GM12878 (cell line): ENCODE measurements at regions not wholly inside any gene's neighbourhood (a gene's known extent, or its start where the extent isn't known, plus 50 kb on each side); places are given as distances from the start of the nearest gene placed in this dataset.

ENCODE experiments used
- ATAC-seq: fragments of 200-7000 bp; cut with Tn5 transposase; 3 replicates; pipeline ENCODE4 v1.9.1; 2020; ENCODE audit warnings: mild to moderate bottlenecking, moderate library complexity
- BruUV-seq: library from RNA; stranded (reverse); fragments of 400-500 nt; replicated peaks from 2 replicates; lab custom pipeline; 2021; lab: Mats Ljungman, UMichigan
- CTCF ChIA-PET: fragments of 300-600 bp; sonication (Branson Sonifier 250); formaldehyde crosslinking; extraction: SDS; loops from one replicate; lab custom pipeline; 2021; ENCODE audit warnings: inconsistent platforms; lab: Yijun Ruan, JAX
- POLR2A ChIA-PET: fragments of 350-600 bp; formaldehyde crosslinking; extraction: SDS; loops from one replicate; lab custom pipeline; 2021; ENCODE audit warnings: inconsistent platforms; lab: Charles Lee
- RAD21 ChIA-PET: fragments of 300-600 bp; sonication (Branson Sonifier 250); formaldehyde crosslinking; loops from one replicate; lab custom pipeline; 2023; ENCODE audit warnings: antibody characterized with exemption; ENCODE audit not compliant: unreplicated experiment; lab: Charles Lee
- SMC1A ChIA-PET: fragments of 300-600 bp; sonication (Branson Sonifier 250); formaldehyde crosslinking; loops from one replicate; lab custom pipeline; 2023; ENCODE audit not compliant: unreplicated experiment, uncharacterized antibody; lab: Charles Lee
- DNase-seq: peaks from one replicate; pipeline ENCODE4 v3.0.0-alpha.2; 2011; ENCODE audit warnings: low read depth, low spot score
- FAIRE-seq: peaks from 3 replicates; lab custom pipeline; 2011; peaks lifted over from hg19 to GRCh38; lab: Jason Lieb, UNC
- H2AFZ ChIP-seq: 2 replicates; pipeline ENCODE4 v1.6.0; 2011; ENCODE audit warnings: low read depth, low read length, control low read depth; ENCODE audit not compliant: control insufficient read depth
- H3K27ac ChIP-seq: 2 replicates; pipeline ENCODE4 v1.5.1; 2011; ENCODE audit warnings: control low read depth; ENCODE audit not compliant: control insufficient read depth, insufficient read depth
- H3K27me3 ChIP-seq, 2 experiments: replicated peaks in 1 of 2; 2 replicates each; pipeline versions ENCODE4 v1.6.0 to v1.6.1; 2011; ENCODE audit warnings: low read length in 1 of 2; ENCODE audit not compliant: control insufficient read depth in 2 of 2, insufficient read depth in 2 of 2
- H3K36me3 ChIP-seq, 2 experiments: 2 replicates each; pipeline ENCODE4 v1.5.1; 2011; ENCODE audit warnings: low read length in 1 of 2; ENCODE audit not compliant: control insufficient read depth in 2 of 2, insufficient read depth in 2 of 2
- H3K4me1 ChIP-seq: 2 replicates; pipeline ENCODE4 v1.6.1; 2011; ENCODE audit warnings: mild to moderate bottlenecking, low read length, moderate library complexity, mixed read lengths; ENCODE audit not compliant: control insufficient read depth, insufficient read depth
- H3K4me2 ChIP-seq: 2 replicates; pipeline ENCODE4 v1.6.0; 2011; ENCODE audit warnings: control low read depth; ENCODE audit not compliant: control insufficient read depth, insufficient read depth
- H3K4me3 ChIP-seq: fragments of 200-600 bp; sonication (generic); 2 replicates; pipeline ENCODE4 v1.5.1; 2016
- H3K79me2 ChIP-seq: 2 replicates; pipeline ENCODE4 v1.6.0; 2011; ENCODE audit warnings: low read length; ENCODE audit not compliant: control insufficient read depth, insufficient read depth
- H3K9ac ChIP-seq: 2 replicates; pipeline ENCODE4 v1.8.0; 2011; ENCODE audit warnings: low read length, control low read depth, mixed read lengths; ENCODE audit not compliant: control insufficient read depth, insufficient read depth
- H3K9me3 ChIP-seq: replicated peaks from 3 replicates; pipeline ENCODE4 v1.5.1; 2011; ENCODE audit warnings: mild to moderate bottlenecking, low read length; ENCODE audit not compliant: control insufficient read depth, insufficient read depth
- H4K20me1 ChIP-seq: 2 replicates; pipeline ENCODE4 v1.6.0; 2011; ENCODE audit not compliant: control insufficient read depth, insufficient read depth
- ATF7 ChIP-seq: fragments of 450-650 bp; IDR thresholded peaks from 2 replicates; pipeline ENCODE4 v1.6.1; 2016; ENCODE audit warnings: low read depth, mild to moderate bottlenecking
- DPF2 ChIP-seq: fragments of 450-650 bp; IDR thresholded peaks from 2 replicates; pipeline ENCODE4 v1.6.1; 2017; ENCODE audit warnings: mild to moderate bottlenecking
- EED ChIP-seq: sonication (generic); IDR thresholded peaks from 2 replicates; pipeline ENCODE4 v1.6.1; 2016; ENCODE audit warnings: antibody characterized with exemption, low read depth
- ESRRA ChIP-seq: IDR thresholded peaks from 2 replicates; pipeline ENCODE4 v1.6.1; 2012; ENCODE audit warnings: mild to moderate bottlenecking, low read length, improper control_type of control experiment
- GABPA ChIP-seq: IDR thresholded peaks from 2 replicates; pipeline ENCODE4 v1.6.1; 2014; ENCODE audit warnings: antibody characterized with exemption, low read depth, mild to moderate bottlenecking, inconsistent platforms
- HDAC6 ChIP-seq: fragments of 200-600 bp; sonication (generic); IDR thresholded peaks from one replicate; pipeline ENCODE4 v1.8.0; 2017; ENCODE audit warnings: antibody characterized with exemption; ENCODE audit not compliant: unreplicated experiment
- KLF5 ChIP-seq: fragments of 450-650 bp; IDR thresholded peaks from 2 replicates; pipeline ENCODE4 v1.6.1; 2014; ENCODE audit warnings: mild to moderate bottlenecking; ENCODE audit not compliant: partially characterized antibody
- MYB ChIP-seq: fragments of 150-350 bp; IDR thresholded peaks from 2 replicates; pipeline ENCODE4 v1.6.1; 2014; ENCODE audit warnings: mild to moderate bottlenecking, low read depth, low read length, borderline replicate concordance
- NFXL1 ChIP-seq: fragments of 450-650 bp; IDR thresholded peaks from 2 replicates; pipeline ENCODE4 v1.6.1; 2017; ENCODE audit warnings: antibody characterized with exemption, mild to moderate bottlenecking, borderline replicate concordance
- NFYA ChIP-seq: IDR thresholded peaks from 2 replicates; pipeline ENCODE4 v1.6.1; 2011; ENCODE audit warnings: low read depth, mild to moderate bottlenecking, low read length, improper control_type of control experiment, borderline replicate concordance
- PAX5 ChIP-seq: IDR thresholded peaks from 2 replicates; pipeline ENCODE4 v1.6.1; 2011; ENCODE audit warnings: low read depth, low read length, borderline replicate concordance
- POLR2AphosphoS2 ChIP-seq: IDR thresholded peaks from 2 replicates; pipeline ENCODE4 v1.6.1; 2011; ENCODE audit warnings: low read depth, mild to moderate bottlenecking, low read length, improper control_type of control experiment, moderate library complexity
- STAT3 ChIP-seq: IDR thresholded peaks from 2 replicates; pipeline ENCODE4 v1.6.1; 2011; ENCODE audit warnings: low read depth, low read length, improper control_type of control experiment
- WRNIP1 ChIP-seq: IDR thresholded peaks from 2 replicates; pipeline ENCODE4 v1.6.1; 2011; ENCODE audit warnings: low read depth, low read length, improper control_type of control experiment, borderline replicate concordance
- ZSCAN29 ChIP-seq: fragments of 450-650 bp; IDR thresholded peaks from 2 replicates; pipeline ENCODE4 v1.6.1; 2017; ENCODE audit warnings: mild to moderate bottlenecking, moderate library complexity
- WGBS: methylation state at CpG from one replicate; pipeline ENCODE4 v1.1.6; 2016; ENCODE audit warnings: low lambda C conversion rate; ENCODE audit not compliant: insufficient replicate concordance, insufficient coverage; ENCODE audit errors: missing lambda C conversion rate; 5-methylcytosine and 5-hydroxymethylcytosine counted together
- in situ Hi-C: fragments of 300-500 bp; cut with MboI; formaldehyde crosslinking; loops from 9 replicates; pipeline ENCODE4 v1.14.3; 2018; ENCODE audit warnings: mixed read lengths
- intact Hi-C: fragments of 100-400 bp; cut with micrococcal nuclease; formaldehyde crosslinking; loops from one replicate; pipeline ENCODE4 v1.14.2; 2022; ENCODE audit not compliant: unreplicated experiment
- TF ChIP-seq, protein P1 (sequence below): fragments of 450-650 bp; IDR thresholded peaks from 2 replicates; pipeline ENCODE4 v1.6.1; 2017; ENCODE audit warnings: mild to moderate bottlenecking
- TF ChIP-seq, protein P2 (sequence below): IDR thresholded peaks from 2 replicates; pipeline ENCODE4 v1.6.1; 2012; ENCODE audit warnings: low read depth, low read length, improper control_type of control experiment

DNA sequence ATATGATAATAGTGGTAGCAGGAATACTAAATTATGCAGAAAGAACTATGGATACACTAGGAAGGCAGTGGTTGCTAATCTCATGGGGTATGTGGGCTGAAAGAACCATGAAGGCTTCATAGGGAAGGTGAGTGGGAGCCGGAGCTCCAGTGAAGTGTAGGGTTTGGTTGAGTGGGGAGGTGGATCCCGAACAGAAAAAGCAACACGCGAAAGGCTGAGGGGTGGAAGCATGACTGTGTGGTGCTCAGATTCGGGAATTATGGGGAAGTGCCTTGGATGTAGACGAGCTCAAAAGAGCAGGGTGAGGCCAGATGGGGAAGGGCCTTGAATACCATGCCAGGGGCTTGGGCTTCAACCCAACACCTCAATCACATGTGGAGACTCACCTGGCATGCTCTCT is 715.1 kb downstream of the TYW1 start:
- Histone ChIP-seq H3K79me2 (no peaks in the 10 kb centered on the region), H4K20me1 (no peaks in the 10 kb centered on the region), H3K27ac (no peak overlapping the region), H3K9me3 (no peaks in the 10 kb centered on the region; the same call in 2 of the 3 replicates), H3K4me2 (no peak overlapping the region), H3K36me3 (no peaks in the 10 kb centered on the region)
- POLR2A ChIA-PET: interaction anchor here (0.5 kb wide), 1 partner anchor 223 kb away, joined by 3 read pairs; no protein-coding TSS in a partner anchor
- TF ChIP-seq STAT3 (no peak), WRNIP1 (no peak), EED (no peak), ESRRA (no peak), GABPA (no peak), KLF5 (no peak), NFYA (no peak), MYB (no peak)
- TF ChIP-seq, all 136 proteins: peak for 0
- H3K4me1 ChIP-seq: no peaks in the 10 kb centered on the region
- RAD21 ChIA-PET: no interaction called here
- DNase-seq: no peak
- SMC1A ChIA-PET: no interaction called here
- FAIRE-seq: no peak
- ATAC-seq: no peak
- WGBS: 33% methylated on average over 6 of the region's 6 CpGs
- no peak overlapping the region for H3K4me3 ChIP-seq
- CTCF ChIA-PET: no interaction called here
- in situ Hi-C loops (no loop called here), intact Hi-C loops (no loop called here)
- no peak overlapping the region for H3K9ac ChIP-seq
- no peak overlapping the region for H2AFZ ChIP-seq
- H3K27me3 ChIP-seq: no peaks in the 10 kb centered on the region
- no TSS peak for BruUV-seq

DNA sequence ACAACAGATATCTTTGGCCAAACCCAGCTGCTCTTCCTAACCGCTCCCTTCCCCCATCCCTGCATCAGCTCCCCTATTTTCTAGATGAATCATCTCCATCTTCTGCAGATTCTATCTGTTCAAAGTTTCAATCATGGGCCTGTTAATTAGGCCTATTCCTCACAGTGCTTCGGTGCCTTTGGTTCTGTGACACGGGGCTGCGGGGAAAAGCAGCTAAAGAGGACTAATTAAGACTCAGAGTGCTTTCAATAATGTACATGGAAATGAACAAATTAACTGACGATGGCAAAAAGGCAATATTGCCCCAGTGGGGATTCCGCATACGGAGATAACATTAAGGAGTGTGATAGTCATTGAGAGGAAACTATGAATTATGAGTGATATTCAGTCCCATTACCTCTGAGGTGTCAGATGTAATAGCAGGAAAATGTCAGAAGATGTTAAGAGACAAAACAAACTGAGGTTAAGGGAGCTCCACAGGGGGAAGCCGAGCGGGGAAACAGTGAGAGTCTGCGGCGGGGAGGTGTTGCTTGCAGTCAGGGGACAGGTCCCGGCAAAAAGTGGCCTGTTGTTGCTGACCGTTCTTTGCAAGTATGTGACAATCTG is 716.9 kb downstream of the TYW1 start:
- no TSS peak for BruUV-seq
- WGBS: 61% methylated on average over 13 of the region's 13 CpGs
- H3K9ac ChIP-seq: no peak overlapping the region
- no peaks in the 10 kb centered on the region for H3K27me3 ChIP-seq
- DNase-seq (no peak), ATAC-seq (no peak), FAIRE-seq (no peak)
- intact Hi-C loops: no loop called here
- ChIA-PET POLR2A (no interaction called here), SMC1A (no interaction called here), CTCF (interaction anchor here (0.6 kb wide), 1 partner anchor 77 kb away, joined by 3 read pairs; no protein-coding TSS in a partner anchor), RAD21 (no interaction called here)
- no peaks in the 10 kb centered on the region; the same call in 2 of the 3 replicates for H3K9me3 ChIP-seq
- no peak overlapping the region for H3K4me2 ChIP-seq
- no peak overlapping the region for H3K27ac ChIP-seq
- no peaks in the 10 kb centered on the region for H3K4me1 ChIP-seq
- H3K4me3 ChIP-seq: no peak overlapping the region
- H4K20me1 ChIP-seq: no peaks in the 10 kb centered on the region
- H3K36me3 ChIP-seq: no peaks in the 10 kb centered on the region
- no peak overlapping the region for H2AFZ ChIP-seq
- H3K79me2 ChIP-seq: no peaks in the 10 kb centered on the region
- in situ Hi-C loops: no loop called here
- TF ChIP-seq PAX5 (no peak), HDAC6 (no peak), POLR2AphosphoS2 (no peak), ATF7 (no peak), DPF2 (no peak), ZSCAN29 (no peak), NFXL1 (no peak)
- TF ChIP-seq, protein P1, sequence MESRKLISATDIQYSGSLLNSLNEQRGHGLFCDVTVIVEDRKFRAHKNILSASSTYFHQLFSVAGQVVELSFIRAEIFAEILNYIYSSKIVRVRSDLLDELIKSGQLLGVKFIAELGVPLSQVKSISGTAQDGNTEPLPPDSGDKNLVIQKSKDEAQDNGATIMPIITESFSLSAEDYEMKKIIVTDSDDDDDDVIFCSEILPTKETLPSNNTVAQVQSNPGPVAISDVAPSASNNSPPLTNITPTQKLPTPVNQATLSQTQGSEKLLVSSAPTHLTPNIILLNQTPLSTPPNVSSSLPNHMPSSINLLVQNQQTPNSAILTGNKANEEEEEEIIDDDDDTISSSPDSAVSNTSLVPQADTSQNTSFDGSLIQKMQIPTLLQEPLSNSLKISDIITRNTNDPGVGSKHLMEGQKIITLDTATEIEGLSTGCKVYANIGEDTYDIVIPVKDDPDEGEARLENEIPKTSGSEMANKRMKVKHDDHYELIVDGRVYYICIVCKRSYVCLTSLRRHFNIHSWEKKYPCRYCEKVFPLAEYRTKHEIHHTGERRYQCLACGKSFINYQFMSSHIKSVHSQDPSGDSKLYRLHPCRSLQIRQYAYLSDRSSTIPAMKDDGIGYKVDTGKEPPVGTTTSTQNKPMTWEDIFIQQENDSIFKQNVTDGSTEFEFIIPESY: no peak
- TF ChIP-seq, protein P2, sequence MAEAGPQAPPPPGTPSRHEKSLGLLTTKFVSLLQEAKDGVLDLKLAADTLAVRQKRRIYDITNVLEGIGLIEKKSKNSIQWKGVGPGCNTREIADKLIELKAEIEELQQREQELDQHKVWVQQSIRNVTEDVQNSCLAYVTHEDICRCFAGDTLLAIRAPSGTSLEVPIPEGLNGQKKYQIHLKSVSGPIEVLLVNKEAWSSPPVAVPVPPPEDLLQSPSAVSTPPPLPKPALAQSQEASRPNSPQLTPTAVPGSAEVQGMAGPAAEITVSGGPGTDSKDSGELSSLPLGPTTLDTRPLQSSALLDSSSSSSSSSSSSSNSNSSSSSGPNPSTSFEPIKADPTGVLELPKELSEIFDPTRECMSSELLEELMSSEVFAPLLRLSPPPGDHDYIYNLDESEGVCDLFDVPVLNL: no peak
